ENCODE measurements at regions not wholly inside any gene's neighbourhood (a gene's known extent, or its start where the extent isn't known, plus 50 kb on each side); places are given as distances from the start of the nearest gene placed in this dataset.
"Not testable (repeated sequence)": the region's sequence is repeated elsewhere in the genome, so short reads cannot be mapped to it uniquely, and the experiment has no call there.

DNA sequence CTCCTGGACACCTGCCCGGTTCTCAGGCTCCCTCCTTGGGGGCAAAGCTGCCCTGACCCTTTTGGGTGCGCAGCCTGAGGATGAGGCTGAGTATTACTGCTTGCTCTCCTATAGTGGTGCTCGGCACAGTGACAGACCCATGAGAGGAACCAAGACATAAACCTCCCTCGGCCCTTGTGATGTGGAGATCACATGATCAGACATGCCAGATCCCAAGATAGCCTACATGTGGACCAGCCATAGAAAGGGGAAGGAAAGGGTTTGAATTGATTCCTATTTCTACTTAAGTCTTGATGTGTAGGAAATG is 125.3 kb downstream of the VPREB1 start:
- Histone ChIP-seq H3K27me3 (ENCODE audit: control insufficient read depth in 5 of 5, insufficient read depth in 4 of 5, low read length in 5 of 5) (peaks cover 0 to 15% (median 3%) of the 10 kb centered on the region in 5 donors), H3K9me3 (ENCODE audit: control insufficient read depth in 5 of 5, low read length in 5 of 5) (no peaks in the 10 kb centered on the region), H3K27ac (ENCODE audit: low read depth, low read length) (no peak overlapping the region), H3K4me1 (ENCODE audit: control insufficient read depth in 5 of 5, insufficient read depth in 5 of 5, low read length in 5 of 5) (peaks cover 0 to 5% (median 2%) of the 10 kb centered on the region in 5 donors), H3K9ac (ENCODE audit: low read length in 5 of 5) (no peak overlapping the region), H3K36me3 (ENCODE audit: control insufficient read depth in 5 of 5, insufficient read depth in 5 of 5, low read length in 5 of 5) (no peaks in the 10 kb centered on the region), H3K4me3 (ENCODE audit: low read depth in 1 of 5, low read length in 5 of 5) (no peak overlapping the region)

GRCh38 chr22:22371031-22371541 is 126.5 kb downstream of the VPREB1 start:
- Histone ChIP-seq H3K36me3 (ENCODE audit: control insufficient read depth in 5 of 5, insufficient read depth in 5 of 5, low read length in 5 of 5) (no peaks in the 10 kb centered on the region), H3K27ac (ENCODE audit: low read depth, low read length) (no peak overlapping the region), H3K27me3 (ENCODE audit: control insufficient read depth in 5 of 5, insufficient read depth in 4 of 5, low read length in 5 of 5) (peaks cover 0 to 16% (median 4%) of the 10 kb centered on the region in 5 donors), H3K9ac (ENCODE audit: low read length in 5 of 5) (no peak overlapping the region), H3K4me1 (ENCODE audit: control insufficient read depth in 5 of 5, insufficient read depth in 5 of 5, low read length in 5 of 5) (peaks cover 0 to 5% (median 2%) of the 10 kb centered on the region in 5 donors), H3K4me3 (ENCODE audit: low read depth in 1 of 5, low read length in 5 of 5) (no peak overlapping the region), H3K9me3 (ENCODE audit: control insufficient read depth in 5 of 5, low read length in 5 of 5) (no peaks in the 10 kb centered on the region)

GRCh38 chr22:22372086-22372485 is 127.5 kb downstream of the VPREB1 start:
- H3K27me3 ChIP-seq (ENCODE audit: control insufficient read depth in 5 of 5, insufficient read depth in 4 of 5, low read length in 5 of 5) = peaks cover 0 to 19% (median 5%) of the 10 kb centered on the region in 5 donors
- peaks cover 0 to 5% (median 2%) of the 10 kb centered on the region in 5 donors for H3K4me1 ChIP-seq (ENCODE audit: control insufficient read depth in 5 of 5, insufficient read depth in 5 of 5, low read length in 5 of 5)
- no peaks in the 10 kb centered on the region for H3K36me3 ChIP-seq (ENCODE audit: control insufficient read depth in 5 of 5, insufficient read depth in 5 of 5, low read length in 5 of 5)
- H3K9me3 ChIP-seq (ENCODE audit: control insufficient read depth in 5 of 5, low read length in 5 of 5) = no peaks in the 10 kb centered on the region
- no peak overlapping the region for H3K4me3 ChIP-seq (ENCODE audit: low read depth in 1 of 5, low read length in 5 of 5)
- no peak overlapping the region for H3K9ac ChIP-seq (ENCODE audit: low read length in 5 of 5)
- no peak overlapping the region for H3K27ac ChIP-seq (ENCODE audit: low read depth, low read length)

DNA sequence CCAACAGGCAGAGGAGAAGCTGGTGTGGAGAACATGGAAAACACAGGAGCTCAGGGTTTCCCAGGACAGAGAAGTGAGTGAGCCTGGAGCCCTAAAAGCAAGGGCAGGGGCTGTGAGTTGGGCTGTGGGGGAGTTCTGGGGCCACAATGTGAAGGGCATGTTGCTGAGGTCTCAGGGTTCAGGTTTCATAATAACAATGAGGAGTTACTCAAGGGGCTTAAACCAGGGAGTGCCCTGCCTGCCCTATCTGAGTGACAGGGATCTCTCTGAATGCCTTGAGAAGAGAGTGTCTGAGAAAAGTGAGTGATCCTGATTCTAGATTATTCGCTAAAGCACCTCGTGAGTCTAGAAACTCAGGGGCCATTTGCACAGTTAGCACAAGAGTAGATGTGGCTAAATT is 129.6 kb downstream of the VPREB1 start:
- H3K9ac ChIP-seq (ENCODE audit: low read length in 5 of 5) = no peak overlapping the region
- H3K36me3 ChIP-seq (ENCODE audit: control insufficient read depth in 5 of 5, insufficient read depth in 5 of 5, low read length in 5 of 5) = no peaks in the 10 kb centered on the region
- no peak overlapping the region for H3K4me3 ChIP-seq (ENCODE audit: low read depth in 1 of 5, low read length in 5 of 5)
- H3K27ac ChIP-seq (ENCODE audit: low read depth, low read length) = no peak overlapping the region
- peaks cover 0 to 19% (median 10%) of the 10 kb centered on the region in 5 donors for H3K27me3 ChIP-seq (ENCODE audit: control insufficient read depth in 5 of 5, insufficient read depth in 4 of 5, low read length in 5 of 5)
- H3K4me1 ChIP-seq (ENCODE audit: control insufficient read depth in 5 of 5, insufficient read depth in 5 of 5, low read length in 5 of 5) = peaks cover 0 to 5% (median 2%) of the 10 kb centered on the region in 5 donors
- H3K9me3 ChIP-seq (ENCODE audit: control insufficient read depth in 5 of 5, low read length in 5 of 5) = no peaks in the 10 kb centered on the region

DNA sequence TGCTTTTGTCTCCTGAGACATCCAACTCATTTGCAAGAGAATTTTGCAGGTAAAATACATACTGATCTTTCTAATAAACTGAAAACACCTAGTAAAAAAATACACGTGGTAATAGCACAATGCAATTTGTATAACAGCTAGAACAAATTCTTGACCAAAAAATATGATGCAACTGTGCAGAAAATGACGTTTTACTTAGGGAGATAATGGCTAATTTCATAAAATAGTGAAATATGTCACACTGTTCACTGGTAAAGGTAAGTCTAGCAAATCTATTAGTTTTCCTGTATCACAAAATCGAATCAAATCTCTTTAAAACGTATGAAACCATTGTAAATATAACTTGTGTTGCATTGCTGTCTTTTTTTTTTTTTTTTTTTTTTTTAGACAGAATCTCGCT is 130.0 kb downstream of the VPREB1 start:
- H3K9me3 ChIP-seq (ENCODE audit: control insufficient read depth in 5 of 5, low read length in 5 of 5) = no peaks in the 10 kb centered on the region
- H3K4me3 ChIP-seq (ENCODE audit: low read depth in 1 of 5, low read length in 5 of 5) = no peak overlapping the region
- no peak overlapping the region for H3K27ac ChIP-seq (ENCODE audit: low read depth, low read length)
- peaks cover 0 to 19% (median 10%) of the 10 kb centered on the region in 5 donors for H3K27me3 ChIP-seq (ENCODE audit: control insufficient read depth in 5 of 5, insufficient read depth in 4 of 5, low read length in 5 of 5)
- no peaks in the 10 kb centered on the region for H3K36me3 ChIP-seq (ENCODE audit: control insufficient read depth in 5 of 5, insufficient read depth in 5 of 5, low read length in 5 of 5)
- H3K9ac ChIP-seq (ENCODE audit: low read length in 5 of 5) = no peak overlapping the region
- peaks cover 0 to 5% (median 2%) of the 10 kb centered on the region in 5 donors for H3K4me1 ChIP-seq (ENCODE audit: control insufficient read depth in 5 of 5, insufficient read depth in 5 of 5, low read length in 5 of 5)

DNA sequence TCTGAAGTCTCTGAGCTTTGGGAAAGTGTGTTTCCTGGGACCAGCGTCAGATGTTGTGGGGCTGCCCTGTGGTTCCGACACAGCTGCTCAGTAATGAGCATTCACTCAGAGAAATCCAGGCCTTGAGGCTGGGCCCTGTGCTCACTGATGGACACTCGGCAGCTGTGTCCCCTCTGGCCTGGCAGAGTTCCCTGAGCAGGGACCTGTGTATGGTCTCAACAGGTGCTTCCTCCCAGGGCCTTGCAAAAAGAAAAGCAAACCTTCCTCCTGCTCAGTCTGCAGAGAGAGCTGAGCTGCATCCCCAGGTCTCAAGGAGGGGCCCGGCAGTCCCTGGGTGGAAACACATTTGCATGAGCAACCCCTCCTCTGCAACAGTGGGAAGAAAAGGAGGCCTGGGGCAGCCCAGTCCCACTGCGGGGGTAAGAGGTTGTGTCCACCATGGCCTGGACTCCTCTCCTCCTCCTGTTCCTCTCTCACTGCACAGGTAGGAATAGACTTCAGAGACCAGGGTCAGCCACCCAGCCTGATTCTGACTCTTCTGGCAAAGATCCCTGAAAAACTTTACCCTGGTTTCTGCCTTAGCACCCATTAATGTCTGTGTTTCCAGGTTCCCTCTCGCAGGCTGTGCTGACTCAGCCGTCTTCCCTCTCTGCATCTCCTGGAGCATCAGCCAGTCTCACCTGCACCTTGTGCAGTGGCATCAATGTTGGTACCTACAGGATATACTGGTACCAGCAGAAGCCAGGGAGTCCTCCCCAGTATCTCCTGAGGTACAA is 131.2 kb downstream of the VPREB1 start:
- Histone ChIP-seq H3K27me3 (ENCODE audit: control insufficient read depth in 5 of 5, insufficient read depth in 4 of 5, low read length in 5 of 5) (peaks cover 0 to 22% (median 14%) of the 10 kb centered on the region in 5 donors), H3K27ac (ENCODE audit: low read depth, low read length) (no peak overlapping the region), H3K4me3 (ENCODE audit: low read depth in 1 of 5, low read length in 5 of 5) (no peak overlapping the region), H3K9ac (ENCODE audit: low read length in 5 of 5) (no peak overlapping the region), H3K36me3 (ENCODE audit: control insufficient read depth in 5 of 5, insufficient read depth in 5 of 5, low read length in 5 of 5) (no peaks in the 10 kb centered on the region), H3K4me1 (ENCODE audit: control insufficient read depth in 5 of 5, insufficient read depth in 5 of 5, low read length in 5 of 5) (peaks cover 0 to 4% (median 0%) of the 10 kb centered on the region in 5 donors), H3K9me3 (ENCODE audit: control insufficient read depth in 5 of 5, low read length in 5 of 5) (no peaks in the 10 kb centered on the region)

DNA sequence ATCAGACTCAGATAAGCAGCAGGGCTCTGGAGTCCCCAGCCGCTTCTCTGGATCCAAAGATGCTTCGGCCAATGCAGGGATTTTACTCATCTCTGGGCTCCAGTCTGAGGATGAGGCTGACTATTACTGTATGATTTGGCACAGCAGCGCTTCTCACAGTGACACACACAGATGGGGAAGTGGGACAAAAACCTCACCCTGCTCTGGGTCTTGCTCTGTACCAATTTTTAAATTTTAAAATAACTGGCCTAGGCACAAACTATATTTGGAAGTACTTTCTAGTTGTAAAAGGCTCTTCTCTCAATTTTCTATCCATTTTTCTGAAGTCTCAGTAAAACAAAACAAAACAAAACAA is 131.7 kb downstream of the VPREB1 start:
- H3K9ac ChIP-seq (ENCODE audit: low read length in 5 of 5) = no peak overlapping the region
- no peak overlapping the region for H3K27ac ChIP-seq (ENCODE audit: low read depth, low read length)
- no peaks in the 10 kb centered on the region for H3K4me1 ChIP-seq (ENCODE audit: control insufficient read depth in 5 of 5, insufficient read depth in 5 of 5, low read length in 5 of 5)
- no peak overlapping the region for H3K4me3 ChIP-seq (ENCODE audit: low read depth in 1 of 5, low read length in 5 of 5)
- no peaks in the 10 kb centered on the region for H3K36me3 ChIP-seq (ENCODE audit: control insufficient read depth in 5 of 5, insufficient read depth in 5 of 5, low read length in 5 of 5)
- H3K27me3 ChIP-seq (ENCODE audit: control insufficient read depth in 5 of 5, insufficient read depth in 4 of 5, low read length in 5 of 5) = peaks cover 0 to 24% (median 14%) of the 10 kb centered on the region in 5 donors
- no peaks in the 10 kb centered on the region for H3K9me3 ChIP-seq (ENCODE audit: control insufficient read depth in 5 of 5, low read length in 5 of 5)

GRCh38 chr22:22376884-22377283 is 131.7 kb downstream of the ZNF280B start:
- not testable (repeated sequence) for H3K4me3 ChIP-seq (ENCODE audit: low read depth in 1 of 5, low read length in 5 of 5); H3K36me3 ChIP-seq (ENCODE audit: control insufficient read depth in 5 of 5, insufficient read depth in 5 of 5, low read length in 5 of 5); H3K27ac ChIP-seq (ENCODE audit: low read depth, low read length); H3K4me1 ChIP-seq (ENCODE audit: control insufficient read depth in 5 of 5, insufficient read depth in 5 of 5, low read length in 5 of 5); H3K9me3 ChIP-seq (ENCODE audit: control insufficient read depth in 5 of 5, low read length in 5 of 5); H3K9ac ChIP-seq (ENCODE audit: low read length in 5 of 5)
- peaks cover 0 to 25% (median 14%) of the 10 kb centered on the region in 5 donors for H3K27me3 ChIP-seq (ENCODE audit: control insufficient read depth in 5 of 5, insufficient read depth in 4 of 5, low read length in 5 of 5)

- Histone ChIP-seq H3K9me3 (ENCODE audit: control insufficient read depth in 5 of 5, low read length in 5 of 5) (no peaks in the 10 kb centered on the region), H3K36me3 (ENCODE audit: control insufficient read depth in 5 of 5, insufficient read depth in 5 of 5, low read length in 5 of 5) (no peaks in the 10 kb centered on the region), H3K4me3 (ENCODE audit: low read depth in 1 of 5, low read length in 5 of 5) (no peak overlapping the region), H3K9ac (ENCODE audit: low read length in 5 of 5) (no peak overlapping the region), H3K4me1 (ENCODE audit: control insufficient read depth in 5 of 5, insufficient read depth in 5 of 5, low read length in 5 of 5) (no peaks in the 10 kb centered on the region), H3K27ac (ENCODE audit: low read depth, low read length) (no peak overlapping the region), H3K27me3 (ENCODE audit: control insufficient read depth in 5 of 5, insufficient read depth in 4 of 5, low read length in 5 of 5) (peaks cover 0 to 25% (median 14%) of the 10 kb centered on the region in 5 donors)
Measured at GRCh38 chr22:22377335-22377734, 131.2 kb downstream of the ZNF280B start.

DNA sequence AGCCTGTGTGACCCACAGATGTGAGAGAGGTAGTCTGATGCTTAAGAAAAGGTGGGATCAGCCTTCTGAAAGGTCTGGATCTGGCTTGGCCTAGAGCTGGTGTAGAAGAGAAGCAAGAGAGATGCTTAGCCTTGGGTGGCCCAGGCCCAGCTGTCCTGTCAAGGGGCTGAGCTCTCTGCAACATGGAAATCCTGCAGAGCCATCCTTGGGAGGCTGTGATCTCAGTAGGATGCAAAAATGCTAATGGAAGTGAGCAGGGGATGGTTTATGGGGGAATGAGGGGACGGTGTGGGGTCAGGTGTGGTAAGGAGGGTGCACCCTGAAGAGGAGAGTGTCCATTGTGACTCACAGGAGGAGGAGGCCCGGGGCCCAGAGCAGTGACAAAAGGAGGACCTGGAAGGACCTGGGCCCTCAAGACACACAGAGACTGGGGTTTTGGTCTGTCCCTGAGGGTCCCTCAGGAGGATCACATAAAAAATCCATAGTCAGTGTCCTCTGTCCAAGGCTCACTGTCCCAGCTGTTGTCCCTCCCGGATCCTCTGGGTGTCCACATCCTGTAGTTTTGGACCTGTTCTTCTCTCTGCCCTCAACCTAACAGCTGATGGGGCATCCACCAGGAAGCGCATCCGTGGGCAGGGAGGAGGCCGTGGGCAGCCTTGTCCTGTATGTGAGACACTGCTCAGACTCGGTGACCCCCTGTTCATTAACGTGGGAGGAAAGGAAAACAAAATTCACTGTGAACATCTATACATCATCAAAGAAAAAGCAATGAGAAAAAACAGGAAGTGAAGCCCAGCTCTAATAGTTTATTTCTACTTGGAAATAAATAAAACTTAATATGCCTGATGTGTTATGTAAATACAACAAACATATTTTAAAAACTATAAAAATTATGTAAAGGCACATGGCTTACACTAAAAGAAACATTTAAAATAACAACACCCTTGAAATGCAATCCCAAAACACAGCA is 129.8 kb downstream of the ZNF280B start:
- Histone ChIP-seq H3K27me3 (ENCODE audit: control insufficient read depth in 5 of 5, insufficient read depth in 4 of 5, low read length in 5 of 5) (peaks cover 0 to 25% (median 14%) of the 10 kb centered on the region in 5 donors), H3K9ac (ENCODE audit: low read length in 5 of 5) (no peak overlapping the region)

More for the DNA sequence above, 129.8 kb downstream of the ZNF280B start:
- Histone ChIP-seq H3K36me3 (ENCODE audit: control insufficient read depth in 5 of 5, insufficient read depth in 5 of 5, low read length in 5 of 5) (no peaks in the 10 kb centered on the region), H3K4me1 (ENCODE audit: control insufficient read depth in 5 of 5, insufficient read depth in 5 of 5, low read length in 5 of 5) (no peaks in the 10 kb centered on the region), H3K9me3 (ENCODE audit: control insufficient read depth in 5 of 5, low read length in 5 of 5) (no peaks in the 10 kb centered on the region), H3K4me3 (ENCODE audit: low read depth in 1 of 5, low read length in 5 of 5) (no peak overlapping the region), H3K27ac (ENCODE audit: low read depth, low read length) (no peak overlapping the region)

Data from subcutaneous abdominal adipose tissue (tissue), 5 donors.